ENCODE measurements at regions not wholly inside any gene's neighbourhood (a gene's known extent, or its start where the extent isn't known, plus 50 kb on each side); places are given as distances from the start of the nearest gene placed in this dataset.

DNA sequence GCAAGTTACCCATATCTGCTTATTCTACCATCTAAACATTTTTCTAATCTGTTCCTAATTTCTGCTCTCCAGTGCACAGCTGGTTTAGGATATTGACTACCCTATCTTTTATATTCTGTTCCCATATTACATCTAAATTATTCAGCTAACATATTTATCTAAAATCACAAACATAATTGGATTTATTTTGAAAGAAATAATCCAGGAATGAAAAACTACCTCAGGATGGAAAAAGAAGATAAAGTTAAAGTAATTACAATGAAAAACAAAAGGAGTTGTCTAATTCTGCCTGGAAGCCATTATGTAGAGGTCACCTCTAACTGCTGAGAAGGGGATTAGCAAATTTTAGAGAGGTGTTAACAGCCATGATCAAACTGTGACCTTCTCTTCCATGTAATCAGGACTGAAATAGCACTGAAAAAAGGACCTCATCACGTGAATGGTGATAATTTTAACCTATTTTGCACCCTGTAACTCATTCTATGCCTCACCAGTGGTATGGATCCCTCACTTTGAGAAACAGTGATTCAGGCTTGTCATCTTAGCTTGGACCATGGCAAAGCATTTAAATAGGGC is 653.3 kb downstream of the CDH11 start:
- DNase-seq (ENCODE audit: low read depth), result no peak

DNA sequence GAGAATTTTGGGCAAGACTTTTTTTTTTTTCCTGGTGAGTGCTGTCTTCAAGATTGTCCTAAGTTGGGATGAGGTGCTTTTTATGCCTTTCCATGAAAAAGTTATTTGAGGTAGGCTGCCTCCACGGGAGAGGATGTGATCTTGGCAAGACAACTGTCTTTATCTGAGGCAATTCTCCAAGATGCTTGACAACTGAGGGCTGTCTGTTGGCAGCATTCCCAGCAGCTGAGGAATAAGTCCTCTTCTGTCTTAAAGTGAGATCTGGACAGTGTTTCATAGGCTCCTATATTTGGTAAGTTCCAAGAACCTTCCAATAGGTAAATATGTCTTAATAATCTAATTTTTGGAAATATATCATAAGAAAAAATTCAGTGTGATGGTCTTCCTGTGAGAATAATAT is 662.0 kb downstream of the CDH11 start:
- peak; percentile 70 for DNase-seq (ENCODE audit: low read depth)

DNA sequence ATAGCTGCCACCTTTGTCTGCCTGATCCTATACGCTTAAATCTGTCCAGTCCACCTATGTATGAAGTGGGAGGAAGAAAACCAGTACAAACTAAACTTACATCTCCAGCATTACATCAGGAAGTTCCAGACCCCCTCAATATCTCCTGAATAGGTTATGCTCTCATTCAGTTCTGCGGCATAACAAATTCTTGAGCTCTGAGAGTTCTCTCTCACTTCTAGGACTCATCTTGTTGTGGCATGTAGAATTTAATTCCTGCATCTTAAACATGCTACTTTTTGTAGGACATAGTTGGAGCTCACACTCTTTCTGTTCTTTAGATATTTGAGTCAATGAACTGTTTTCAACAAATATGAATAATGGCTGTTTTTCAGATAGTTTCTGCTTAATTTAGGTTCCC is 662.5 kb downstream of the CDH11 start:
- no peak for DNase-seq (ENCODE audit: low read depth)

DNA sequence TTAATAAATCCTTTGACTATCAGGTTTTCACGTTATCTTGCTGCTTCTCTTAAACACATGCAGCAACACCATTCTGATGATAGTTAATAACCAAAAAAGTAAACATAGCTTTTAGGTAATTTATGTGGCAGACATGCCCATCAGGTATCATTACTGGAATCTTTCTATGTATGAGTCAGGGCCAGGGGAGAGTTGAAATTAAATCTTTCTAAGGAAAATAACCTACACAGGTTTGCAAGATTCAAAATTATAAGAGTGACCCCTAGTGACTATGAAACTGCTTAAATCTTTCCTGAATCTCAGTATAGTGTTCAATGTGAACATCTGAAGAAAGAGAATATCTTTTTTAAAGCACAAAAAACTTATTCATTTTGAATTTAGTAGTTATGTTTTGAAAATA is 666.6 kb downstream of the CDH11 start:
- peak; percentile 66 for DNase-seq (ENCODE audit: low read depth)

DNA sequence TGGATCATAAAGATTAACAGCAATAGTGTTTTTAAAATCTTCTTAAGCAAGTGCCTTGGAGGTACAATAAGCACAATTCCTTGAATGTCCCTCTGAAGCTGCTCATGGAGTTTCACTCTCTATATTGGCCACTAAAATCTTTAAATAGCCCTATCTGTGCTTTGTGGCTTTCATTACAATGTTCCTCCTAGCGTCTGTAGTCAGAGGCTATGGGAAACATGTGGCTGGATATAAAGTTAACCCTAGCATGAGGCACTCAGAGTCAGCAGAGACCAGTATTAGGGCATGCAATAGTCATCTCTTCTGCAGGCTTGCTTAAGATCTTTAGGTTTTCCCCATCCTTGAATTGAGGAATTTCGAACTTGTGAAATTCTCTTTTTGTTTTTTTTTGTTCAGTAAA is 668.2 kb downstream of the CDH11 start:
- peak; percentile 56 for DNase-seq (ENCODE audit: low read depth)

DNA sequence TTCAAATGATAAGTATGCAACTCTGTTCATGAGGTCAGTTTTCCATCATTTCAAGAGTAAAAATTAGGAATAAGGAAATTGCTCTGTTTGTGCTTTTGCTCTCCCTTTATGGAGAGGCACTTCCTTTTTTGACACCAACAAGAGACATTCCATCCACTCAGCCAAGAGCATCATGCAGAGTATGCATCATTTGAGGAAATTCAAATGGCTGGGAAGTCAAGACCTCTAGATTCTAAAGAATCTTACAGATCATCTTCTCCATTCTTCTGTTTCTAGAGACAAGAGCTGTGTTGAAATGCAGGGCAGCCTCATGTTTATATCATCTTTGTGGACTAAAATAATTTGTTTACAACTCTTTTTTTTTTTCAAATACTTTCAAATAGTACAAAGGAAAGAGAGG is 669.4 kb downstream of the CDH11 start:
- no peak for DNase-seq (ENCODE audit: low read depth)

DNA sequence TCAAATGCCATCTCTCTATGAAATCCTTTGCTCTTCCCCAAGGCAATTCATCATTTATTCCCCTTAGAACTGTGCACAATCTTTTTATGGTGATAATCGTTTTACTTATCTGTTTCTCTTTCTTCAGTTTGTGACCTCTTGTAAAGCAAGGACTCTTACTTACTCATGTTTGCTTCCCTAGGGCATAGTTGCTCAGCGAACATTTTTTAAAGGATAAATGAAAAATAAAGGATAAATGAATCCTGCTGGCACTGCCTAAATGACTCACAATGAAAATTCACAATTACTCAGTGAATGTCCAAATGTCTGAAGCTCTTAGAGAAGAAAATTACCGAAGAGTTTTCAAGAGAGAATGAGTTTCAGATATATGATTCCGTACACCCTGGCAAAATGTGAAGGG is 671.7 kb downstream of the CDH11 start:
- DNase-seq (ENCODE audit: low read depth), result peak; percentile 82

DNA sequence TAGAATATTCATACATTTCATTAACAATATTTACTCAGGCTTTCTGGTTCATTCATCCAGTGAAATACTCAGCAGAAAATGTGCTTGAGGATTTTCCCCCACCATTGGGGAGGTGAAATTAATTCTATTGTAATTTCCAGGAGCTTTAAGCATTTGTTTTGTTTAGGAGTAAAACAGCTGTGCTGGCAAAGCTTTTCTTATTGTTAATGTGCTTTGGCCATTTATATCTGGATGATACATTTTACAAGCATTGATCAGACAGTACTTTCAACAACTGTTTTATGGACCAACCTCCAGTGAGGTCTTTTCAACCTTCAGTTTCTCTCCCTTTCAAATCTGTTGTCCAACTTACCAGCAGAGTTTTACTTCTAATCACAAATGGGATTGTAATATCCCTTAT is 672.4 kb downstream of the CDH11 start:
- DNase-seq (ENCODE audit: low read depth), result peak; percentile 71

DNA sequence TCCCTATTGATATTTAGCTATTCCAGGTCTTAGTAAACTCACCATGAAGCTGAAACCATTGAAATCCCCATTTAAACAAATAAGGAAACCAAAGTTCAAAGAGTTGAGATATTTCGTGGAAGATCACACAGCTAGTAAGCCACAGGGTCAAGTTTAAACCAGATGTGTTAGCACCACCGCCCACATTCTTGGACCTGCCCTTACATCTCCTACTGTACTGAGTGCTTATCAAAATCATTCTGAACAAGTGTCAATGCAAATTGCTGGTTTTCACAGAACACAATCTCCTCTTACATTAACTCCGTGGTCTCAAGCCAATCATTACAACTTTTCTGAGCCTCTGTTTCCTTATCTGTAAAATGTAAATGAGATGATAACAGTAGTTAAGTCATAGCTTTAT is 676.2 kb downstream of the CDH11 start:
- no peak for DNase-seq (ENCODE audit: low read depth)

DNA sequence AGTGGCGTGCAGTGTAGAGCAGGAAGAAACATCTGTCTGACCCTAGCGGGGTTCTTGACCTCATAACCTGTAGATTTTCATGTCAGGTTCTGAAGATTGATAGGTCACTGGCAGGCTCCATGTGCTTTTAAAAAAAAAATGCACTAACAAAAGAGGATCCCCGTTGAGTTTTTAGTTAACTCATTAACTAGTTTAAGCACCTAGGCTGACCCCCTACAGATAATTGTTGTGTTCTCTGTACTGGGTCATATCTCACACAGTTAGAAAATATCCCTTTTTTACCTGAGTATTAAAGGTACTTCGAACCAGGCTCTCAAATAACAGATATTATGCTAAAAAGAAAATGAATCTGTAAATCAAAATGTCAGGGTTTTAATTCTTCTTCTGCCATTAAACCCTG is 676.6 kb downstream of the CDH11 start:
- DNase-seq (ENCODE audit: low read depth), result no peak

DNA sequence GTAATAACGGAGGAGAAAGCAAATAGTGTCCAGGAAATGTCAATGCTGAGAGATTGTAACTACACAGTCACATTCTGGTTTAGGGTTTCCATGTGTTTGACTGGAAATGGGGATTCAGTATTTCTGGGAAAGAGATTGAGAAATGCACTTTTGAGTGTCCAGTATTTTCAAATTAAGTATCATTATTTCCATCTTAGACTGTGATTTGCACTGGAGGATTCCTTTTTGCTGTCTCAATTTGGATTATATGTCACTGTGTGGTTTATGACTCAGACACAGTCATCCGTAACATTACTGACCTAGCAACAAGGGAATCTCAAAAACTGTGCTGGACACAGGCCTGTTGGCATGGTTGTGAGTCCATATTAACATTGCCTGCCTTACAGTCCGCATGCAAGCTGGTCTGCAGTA is 681.4 kb downstream of the CDH11 start:
- DNase-seq (ENCODE audit: low read depth), result peak; percentile 99

DNA sequence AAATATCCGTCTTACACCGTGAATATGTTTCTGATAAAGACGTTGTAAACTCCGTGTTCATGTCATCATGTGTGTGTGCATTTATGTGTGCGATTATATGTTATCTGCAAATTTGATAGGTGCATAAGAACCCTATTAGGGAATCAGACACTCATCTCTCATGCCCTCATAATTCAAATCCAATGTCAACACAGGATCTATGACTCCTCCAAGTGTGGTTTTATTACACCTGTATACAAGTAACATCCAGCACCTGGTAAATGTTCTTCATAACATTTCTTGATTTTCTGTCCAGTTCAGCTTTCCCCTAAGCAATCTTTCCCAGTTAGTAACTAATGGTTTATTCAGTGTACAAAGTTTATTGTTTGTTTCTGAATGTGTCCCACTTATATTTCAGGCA is 681.9 kb downstream of the CDH11 start:
- no peak for DNase-seq (ENCODE audit: low read depth)

DNA sequence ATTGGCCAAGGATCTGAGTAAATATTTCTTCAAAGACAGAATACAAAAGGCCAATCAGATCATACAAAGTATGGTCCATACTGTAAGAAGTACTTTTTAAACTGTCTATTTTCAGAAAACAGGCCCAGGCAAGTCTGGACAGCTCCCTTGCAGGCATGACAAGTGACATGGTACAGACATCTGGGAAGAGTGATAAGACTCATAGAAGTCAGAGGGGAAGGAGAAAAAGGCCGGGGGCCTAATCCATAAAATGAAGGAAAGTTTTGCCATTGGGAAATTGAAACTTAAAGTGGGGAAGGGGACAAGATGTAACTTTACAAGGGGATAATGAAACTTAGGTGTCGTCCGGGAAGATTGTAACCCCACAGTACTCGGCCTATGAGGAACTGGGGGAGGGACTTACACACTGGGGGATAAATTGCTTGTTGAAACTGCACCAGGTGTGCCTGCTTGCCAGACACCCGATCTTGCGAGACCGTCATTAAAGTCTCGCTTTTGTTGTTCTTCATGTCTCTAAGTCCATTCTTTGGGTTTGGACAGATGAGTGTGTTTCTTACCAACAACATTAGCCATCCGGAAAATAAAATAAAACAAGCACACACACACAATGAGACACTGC is 684.0 kb downstream of the CDH11 start:
- no peak for DNase-seq (ENCODE audit: low read depth)

DNA sequence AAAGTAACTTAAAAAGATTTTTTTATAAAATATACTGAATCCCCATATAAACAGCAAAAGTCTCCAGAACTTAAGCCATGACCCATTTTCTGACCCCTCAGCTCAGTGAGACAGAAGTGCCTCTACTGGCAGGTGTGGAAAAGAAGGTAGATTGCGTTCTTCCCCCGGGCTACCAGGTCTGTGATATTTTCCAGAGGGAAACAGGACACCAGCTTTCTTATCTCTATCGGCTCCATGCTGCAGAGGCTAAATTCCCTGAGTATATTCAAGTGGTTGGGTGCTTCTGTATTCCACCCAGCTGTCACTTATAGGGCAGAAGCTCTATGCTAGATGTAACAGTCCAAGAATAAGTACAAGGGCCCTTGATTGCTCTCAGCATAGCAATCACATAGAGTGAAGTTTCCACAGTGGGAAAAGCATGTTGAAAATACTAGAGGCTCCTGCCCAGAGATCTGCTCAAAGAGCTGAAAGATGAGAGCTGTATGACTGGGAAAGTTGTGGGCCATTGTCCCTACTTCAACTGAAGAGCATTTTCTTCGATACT is 687.3 kb downstream of the CDH11 start:
- DNase-seq (ENCODE audit: low read depth), result no peak

DNA sequence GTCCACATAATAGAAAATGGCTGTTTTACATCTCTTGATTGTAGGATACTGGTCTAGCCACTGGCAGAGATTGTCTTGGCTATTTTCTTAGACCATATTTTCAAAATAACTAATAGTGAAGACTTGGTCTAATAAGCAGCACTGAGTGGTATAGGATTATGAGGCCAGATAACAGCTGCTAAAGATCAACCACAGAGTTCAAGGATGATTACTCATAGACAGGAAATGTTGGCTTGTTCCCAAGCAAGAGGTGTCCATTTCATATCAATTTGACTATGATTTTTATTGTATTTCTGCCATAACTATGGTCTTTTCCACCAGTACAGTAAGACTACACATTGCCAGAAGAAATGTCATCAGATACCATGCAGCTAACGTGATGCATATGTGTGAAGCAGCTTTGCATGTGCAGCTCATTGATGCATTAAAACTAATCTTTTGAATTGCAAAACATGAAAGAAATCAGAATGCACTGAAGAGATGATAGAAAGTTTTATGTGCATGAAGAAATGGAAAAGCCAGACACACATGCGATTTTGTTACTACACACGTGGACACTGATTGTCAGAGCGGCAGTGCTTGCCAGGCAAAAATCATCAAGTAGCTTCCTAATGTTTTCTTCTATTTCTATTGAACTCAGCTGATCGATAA is 693.3 kb downstream of the CDH11 start:
- peak; percentile 98 for DNase-seq (ENCODE audit: low read depth)

DNA sequence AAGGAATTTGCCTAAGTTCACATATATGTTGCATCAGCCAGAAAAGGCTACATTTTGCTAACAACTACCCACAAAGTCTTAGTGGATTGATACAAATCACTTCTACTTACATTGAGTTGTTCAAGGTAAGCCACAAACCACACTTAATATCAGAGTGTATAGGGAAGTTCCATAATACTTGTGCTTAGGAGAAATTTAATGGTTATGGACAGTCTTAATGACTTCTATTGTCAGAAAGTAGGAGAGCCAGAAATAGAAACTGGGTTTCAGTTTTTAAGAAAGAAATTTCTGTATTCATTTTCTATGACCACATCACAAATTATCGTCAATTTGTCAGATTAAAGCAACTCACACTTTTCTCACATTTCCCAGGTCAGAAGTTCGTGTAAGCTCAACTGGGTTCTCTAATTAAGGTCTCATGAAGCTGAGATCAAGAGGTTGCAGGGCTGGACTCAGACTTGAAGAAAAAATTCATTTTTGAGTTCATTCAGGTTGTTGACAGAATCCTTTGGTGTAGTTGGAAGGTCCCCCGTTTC is 695.7 kb downstream of the CDH11 start:
- no peak for DNase-seq (ENCODE audit: low read depth)

DNA sequence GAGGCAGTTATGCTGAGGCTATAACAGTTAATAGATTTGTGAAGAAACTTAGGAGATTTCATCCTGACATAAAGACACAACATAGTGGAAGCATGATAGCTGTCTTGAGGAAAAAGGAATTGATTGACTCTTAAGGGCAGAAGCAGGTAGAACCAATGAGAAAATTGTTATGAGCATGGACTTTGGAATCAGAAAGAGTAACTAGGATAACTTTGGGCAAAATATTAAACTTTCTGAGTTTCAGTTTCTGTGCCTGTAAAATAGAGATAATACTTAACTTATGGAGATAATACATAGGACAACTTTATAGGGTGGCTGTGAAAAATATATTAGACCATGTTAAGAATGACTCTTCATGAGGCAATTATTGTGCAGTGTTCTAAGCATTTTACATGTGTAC is 696.5 kb downstream of the CDH11 start:
- no peak for DNase-seq (ENCODE audit: low read depth)

DNA sequence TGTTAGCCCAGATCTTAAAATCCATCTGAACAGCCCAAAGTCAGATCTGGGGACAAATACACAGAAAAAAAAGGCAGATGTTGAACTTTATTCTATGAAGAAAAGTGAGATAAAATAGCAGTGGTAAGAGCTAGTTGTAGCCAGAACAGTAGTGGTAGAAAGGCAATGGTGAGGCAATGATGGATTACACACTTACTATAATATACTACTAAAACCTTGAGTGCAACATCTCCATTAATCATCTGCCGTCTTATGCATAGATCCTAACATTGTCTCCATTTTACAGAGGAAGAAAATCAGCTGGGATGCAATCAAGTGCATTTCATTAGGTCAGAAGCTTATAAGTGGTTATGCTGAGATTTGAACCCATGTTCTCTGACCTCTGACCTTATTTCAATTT is 699.6 kb downstream of the CDH11 start:
- DNase-seq (ENCODE audit: low read depth), result no peak

DNA sequence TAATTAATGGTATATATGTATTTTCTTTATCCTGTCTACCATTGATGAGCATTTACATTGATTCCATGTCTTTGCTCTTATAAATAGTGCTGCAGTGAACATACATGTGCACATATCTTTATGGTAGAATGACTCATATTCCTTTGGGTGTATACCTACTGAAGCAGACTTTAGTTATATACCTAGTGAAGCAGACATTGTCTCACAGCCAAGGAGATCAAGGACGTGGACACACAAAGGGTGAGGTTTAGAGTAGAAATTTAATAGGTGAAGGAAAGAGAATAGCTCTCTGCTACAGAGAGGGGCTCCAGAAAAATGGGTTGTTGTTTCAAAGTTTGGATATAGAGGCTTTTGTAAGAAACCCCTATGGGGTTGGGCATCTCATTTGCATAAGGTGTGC is 700.3 kb downstream of the CDH11 start:
- DNase-seq (ENCODE audit: low read depth), result no peak

DNA sequence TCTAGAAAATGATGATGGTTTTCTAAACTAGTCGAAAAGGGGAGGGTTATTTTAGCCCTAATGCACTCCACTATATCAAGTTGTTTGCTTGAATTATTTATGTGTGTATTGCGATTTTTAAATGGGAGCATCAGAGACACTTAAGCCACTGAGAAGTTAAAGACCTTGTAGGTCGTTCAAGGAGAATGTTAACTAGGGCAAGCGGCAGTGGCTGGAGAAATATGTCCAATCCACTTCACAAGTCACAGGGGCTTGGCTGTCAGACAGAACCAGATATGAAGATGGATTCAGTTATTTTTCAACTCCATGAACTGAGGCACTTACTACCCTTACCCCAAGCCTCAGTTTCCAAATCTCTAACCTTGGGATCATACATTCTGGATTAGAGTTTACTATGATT is 702.0 kb downstream of the CDH11 start:
- no peak for DNase-seq (ENCODE audit: low read depth)

DNA sequence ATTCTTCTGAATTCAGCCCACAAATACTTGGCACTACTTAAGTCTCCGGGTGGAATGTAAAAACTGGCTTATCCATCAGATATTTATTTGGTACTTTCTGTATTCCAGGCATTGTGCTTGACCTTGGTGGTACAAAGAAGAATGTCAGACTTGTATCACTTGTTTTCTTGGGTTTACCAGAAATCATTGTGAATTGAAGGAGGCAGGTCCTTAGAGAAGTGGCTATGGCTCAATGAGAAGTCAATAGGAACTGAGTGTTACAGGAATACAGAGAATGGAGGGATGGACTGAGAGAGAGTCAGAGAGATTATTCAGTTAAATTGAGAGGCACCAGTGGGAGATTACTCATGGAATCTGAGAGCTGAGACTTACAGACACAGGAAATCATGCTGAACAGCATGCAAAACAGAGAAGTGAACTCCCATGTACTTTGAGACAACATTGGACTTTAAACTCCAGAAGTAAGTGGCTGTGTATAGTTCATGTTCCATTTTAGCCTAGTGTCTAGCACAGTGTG is 704.1 kb downstream of the CDH11 start:
- peak; percentile 72 for DNase-seq (ENCODE audit: low read depth)

DNA sequence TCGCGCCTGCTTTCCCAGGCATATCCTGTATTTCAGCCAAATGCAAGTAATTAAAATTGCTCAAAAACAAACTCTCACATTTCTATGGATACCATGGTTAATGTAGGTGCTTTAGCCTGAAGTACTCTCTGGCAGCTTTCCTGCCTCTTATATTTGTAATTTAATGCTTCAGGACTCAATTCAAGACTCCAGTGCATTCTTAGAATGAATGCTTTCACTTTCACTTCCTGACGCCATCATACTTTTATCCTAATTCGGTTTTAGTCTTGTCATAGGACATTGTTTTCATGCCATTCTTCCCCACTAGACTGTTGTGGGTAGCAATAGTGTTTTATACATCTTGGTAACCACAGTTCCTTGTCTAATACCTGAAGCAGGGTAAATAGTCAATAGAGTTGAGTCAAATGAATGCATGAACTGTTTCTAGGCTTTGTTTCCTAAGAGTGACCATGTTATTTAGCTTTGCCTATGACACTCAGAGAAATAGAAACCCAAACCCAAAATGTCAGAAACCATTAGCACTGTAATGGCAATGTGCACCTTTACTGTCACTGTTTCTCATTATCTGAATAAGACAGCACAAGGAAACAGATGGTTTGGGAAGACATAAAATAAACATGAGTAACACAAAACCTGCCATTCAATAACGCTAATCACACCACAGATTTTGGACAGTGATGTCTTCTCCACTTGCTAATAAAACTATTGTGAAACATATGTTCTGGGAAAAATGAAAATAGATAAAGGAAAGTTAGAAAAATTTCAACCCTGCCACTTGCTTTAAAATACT is 705.5 kb downstream of the CDH11 start:
- peak; percentile 79 for DNase-seq (ENCODE audit: low read depth)

Measured in LHCN-M2 (cell line).